Activated T-cell treated with anti-CD3 and anti-CD28 coated beads, Interleukin-2, amount 50 U/mL, for 48 hours (primary cell): ENCODE measurements at regions not wholly inside any gene's neighbourhood (a gene's known extent, or its start where the extent isn't known, plus 50 kb on each side); places are given as distances from the start of the nearest gene placed in this dataset.
"Not testable (repeated sequence)": the region's sequence is repeated elsewhere in the genome, so short reads cannot be mapped to it uniquely, and the experiment has no call there.

Source experiments
- DNase-seq, 2 experiments: peaks; one replicate each; pipeline ENCODE4 v3.0.0-alpha.2; 2020

- no peak for DNase-seq
Observed at GRCh38 chr10:131534836-131535235, 223.3 kb upstream of the TCERG1L start.

- DNase-seq: no peak
Observed at GRCh38 chr10:131536676-131537075, 225.2 kb upstream of the TCERG1L start.

- no peak for DNase-seq
Observed at GRCh38 chr10:131537281-131537680, 225.8 kb upstream of the TCERG1L start.

GRCh38 chr10:131544495-131544894 lies 233.0 kb upstream of the TCERG1L start:
- no peak for DNase-seq

- DNase-seq: no peak
Observed at GRCh38 chr10:131546086-131546810, 234.7 kb upstream of the TCERG1L start.

- DNase-seq: no peak
Observed at GRCh38 chr10:131547129-131547799, 235.7 kb upstream of the TCERG1L start.

- DNase-seq: no peak
Observed at GRCh38 chr10:131548176-131548575, 236.7 kb upstream of the TCERG1L start.

GRCh38 chr10:131549116-131549515 lies 237.6 kb upstream of the TCERG1L start:
- DNase-seq: no peak

GRCh38 chr10:131553121-131553520 lies 241.6 kb upstream of the TCERG1L start:
- DNase-seq: no peak

- DNase-seq: no peak
Observed at GRCh38 chr10:131553581-131553980, 242.1 kb upstream of the TCERG1L start.

- no peak for DNase-seq
Observed at GRCh38 chr10:131554821-131555220, 243.3 kb upstream of the TCERG1L start.

- DNase-seq: no peak
Observed at GRCh38 chr10:131555406-131555805, 243.9 kb upstream of the TCERG1L start.

- DNase-seq: no peak
Observed at GRCh38 chr10:131556061-131556896, 244.8 kb upstream of the TCERG1L start.

- no peak for DNase-seq
Observed at GRCh38 chr10:131556897-131557495, 245.5 kb upstream of the TCERG1L start.

GRCh38 chr10:131557956-131558355 lies 246.4 kb upstream of the TCERG1L start:
- DNase-seq: not testable (repeated sequence)

GRCh38 chr10:131559450-131559911 lies 248.0 kb upstream of the TCERG1L start:
- no peak for DNase-seq

GRCh38 chr10:131560166-131560565 lies 248.6 kb upstream of the TCERG1L start:
- no peak for DNase-seq

- no peak for DNase-seq
Observed at GRCh38 chr10:131560706-131561355, 249.3 kb upstream of the TCERG1L start.

GRCh38 chr10:131561897-131562296 lies 250.4 kb upstream of the TCERG1L start:
- DNase-seq: no peak

GRCh38 chr10:131563411-131563810 lies 251.9 kb upstream of the TCERG1L start:
- DNase-seq: no peak

GRCh38 chr10:131567279-131568162 lies 256.0 kb upstream of the TCERG1L start:
- no peak for DNase-seq
